NCI-H2171 (cell line): ENCODE measurements at regions not wholly inside any gene's neighbourhood (a gene's known extent, or its start where the extent isn't known, plus 50 kb on each side); places are given as distances from the start of the nearest gene placed in this dataset.

ENCODE experiments used
- DNase-seq: peaks from one replicate; lab custom pipeline; 2025; lab: John Stamatoyannopoulos, UW

DNA sequence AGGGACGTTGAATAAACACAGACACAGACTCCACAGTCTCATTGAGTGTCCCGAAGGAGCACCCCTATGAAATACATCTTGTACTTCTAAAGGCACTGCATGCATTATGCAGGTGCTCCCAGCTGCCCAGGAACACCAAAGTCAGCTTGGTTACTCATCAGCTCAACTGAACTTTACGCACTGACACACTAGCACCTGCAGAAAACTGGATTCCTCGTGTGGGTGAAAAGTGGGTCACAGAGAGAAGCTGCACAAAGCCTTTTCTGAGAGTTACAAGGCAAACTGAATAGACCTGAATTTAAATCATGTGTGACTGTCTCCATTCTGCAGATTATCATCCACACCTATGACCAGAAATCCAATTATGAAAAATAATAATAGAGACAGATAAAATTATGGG is 527.5 kb upstream of the NBEA start:
- DNase-seq, result no peak

DNA sequence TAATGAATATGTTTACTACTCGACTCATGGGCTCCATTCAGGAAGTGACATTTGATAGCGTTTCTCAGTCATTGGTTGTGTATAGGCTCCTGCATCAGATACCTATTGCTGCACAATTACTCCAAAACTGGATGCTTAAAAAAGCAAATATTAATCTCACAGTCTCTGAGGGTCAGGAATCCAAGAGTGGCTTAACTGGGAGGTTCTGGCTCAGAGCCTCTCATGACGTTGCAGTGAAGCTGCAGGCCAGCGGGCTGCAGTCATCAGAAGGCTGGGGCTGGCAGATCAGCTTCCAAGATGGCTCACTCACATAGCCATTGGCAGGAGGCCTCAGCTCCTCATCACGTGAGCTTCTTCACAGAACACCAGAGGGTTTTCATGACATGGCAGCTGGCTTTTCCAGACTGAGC is 525.1 kb upstream of the NBEA start:
- no peak for DNase-seq

DNA sequence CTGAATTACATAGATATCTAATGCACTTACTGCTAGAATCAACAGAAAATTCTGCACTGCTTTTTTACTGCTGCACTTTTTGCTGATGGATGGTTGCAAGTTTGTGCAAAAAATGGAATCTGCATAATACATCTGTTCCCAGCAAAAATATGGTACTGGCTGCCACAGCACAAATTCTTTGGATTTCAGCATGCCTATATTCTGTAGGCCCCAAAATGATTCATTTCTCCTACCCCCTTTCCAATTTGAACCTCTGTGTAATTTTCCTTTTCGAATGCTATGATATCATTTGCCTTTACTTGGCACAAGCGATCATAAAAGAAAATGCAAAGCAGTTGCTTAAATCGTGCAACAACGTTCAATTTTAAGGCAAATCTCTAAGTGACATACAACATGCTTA is 524.2 kb upstream of the NBEA start:
- no peak for DNase-seq

DNA sequence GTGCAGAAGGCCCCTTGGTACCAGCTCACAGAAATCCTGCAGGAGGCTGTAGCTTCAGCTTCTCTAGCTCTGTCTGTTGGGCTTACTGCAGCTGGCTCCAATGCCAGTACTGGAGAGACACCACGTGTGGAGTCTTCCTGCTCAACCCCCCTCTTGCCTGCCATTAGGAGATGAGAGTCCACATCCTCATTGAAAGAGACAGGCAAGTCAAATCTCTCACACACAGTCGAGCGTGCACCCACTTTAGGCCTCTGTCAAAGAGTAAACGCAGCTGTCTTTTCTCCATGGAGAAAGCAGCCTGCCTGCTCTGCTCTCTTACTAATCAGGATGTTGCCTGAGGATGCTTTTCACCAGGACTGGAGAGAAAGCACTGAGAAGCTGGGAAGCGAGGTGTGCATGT is 523.0 kb upstream of the NBEA start:
- DNase-seq, result no peak

DNA sequence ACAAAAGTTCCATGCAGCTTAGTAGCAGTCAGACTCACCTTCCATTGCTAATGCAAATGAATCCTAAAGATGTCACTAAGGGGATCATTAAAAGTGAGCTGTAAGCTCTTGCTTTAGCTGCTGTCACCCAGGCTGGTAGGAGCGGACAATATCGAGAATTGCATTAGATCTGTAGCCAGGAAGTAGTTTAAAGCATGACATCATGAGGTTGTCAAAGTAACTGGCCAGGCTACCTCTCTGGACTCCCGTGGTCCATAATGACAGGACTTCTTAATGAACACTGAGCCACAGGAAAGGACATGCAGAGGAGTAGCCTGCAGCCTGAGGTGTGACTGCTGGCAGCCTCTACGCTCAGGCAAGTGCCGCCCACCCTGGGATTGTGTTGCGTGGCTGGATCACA is 522.3 kb upstream of the NBEA start:
- DNase-seq, result no peak

DNA sequence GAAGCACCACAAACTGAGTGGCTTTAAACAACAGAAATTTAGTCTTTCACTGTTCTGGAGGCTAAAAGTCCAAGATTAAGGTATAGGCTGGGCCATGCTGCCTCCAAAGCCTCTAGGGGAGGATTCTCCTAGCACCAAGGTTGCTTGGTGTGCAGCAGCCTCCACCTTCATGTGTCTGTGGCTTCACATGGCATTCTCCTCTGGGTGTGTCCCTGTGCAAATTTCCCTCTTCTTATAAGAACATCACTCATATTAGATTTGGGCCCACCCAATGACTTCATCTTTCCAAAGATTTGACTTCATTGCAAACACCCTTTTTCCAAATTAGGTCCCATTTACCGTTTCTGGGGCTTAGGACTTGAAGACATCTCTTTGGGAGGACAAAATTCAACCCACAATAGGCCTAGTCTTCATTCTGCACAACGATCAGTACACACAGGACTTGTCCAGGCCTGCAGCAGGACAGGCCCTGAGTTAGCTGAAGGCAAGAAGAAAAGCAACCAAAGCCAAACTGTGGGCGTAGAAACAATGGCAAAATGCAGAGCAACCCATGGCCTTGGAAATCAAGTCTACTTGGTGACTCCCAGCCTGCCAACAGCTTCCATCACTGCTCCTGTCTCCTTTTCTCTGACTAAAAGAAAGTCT is 521.2 kb upstream of the NBEA start:
- DNase-seq, result no peak

DNA sequence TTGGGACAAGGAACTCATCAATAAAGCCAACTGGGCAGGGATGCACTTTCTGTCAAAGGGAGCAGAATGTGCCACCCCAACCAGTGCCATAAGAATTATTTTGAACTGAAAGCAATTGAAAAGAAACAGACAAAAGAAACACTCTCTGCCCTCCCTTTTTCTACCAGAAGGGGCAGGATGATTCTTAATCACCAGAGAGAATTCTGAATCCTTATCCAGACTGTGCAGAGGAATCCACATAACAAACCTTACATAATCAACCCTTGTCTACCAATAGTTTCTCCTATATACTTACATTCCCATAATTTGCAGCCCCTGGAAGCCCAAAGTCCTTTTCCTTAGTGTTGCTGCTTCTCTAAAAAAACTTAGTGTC is 520.7 kb upstream of the NBEA start:
- DNase-seq, result no peak

DNA sequence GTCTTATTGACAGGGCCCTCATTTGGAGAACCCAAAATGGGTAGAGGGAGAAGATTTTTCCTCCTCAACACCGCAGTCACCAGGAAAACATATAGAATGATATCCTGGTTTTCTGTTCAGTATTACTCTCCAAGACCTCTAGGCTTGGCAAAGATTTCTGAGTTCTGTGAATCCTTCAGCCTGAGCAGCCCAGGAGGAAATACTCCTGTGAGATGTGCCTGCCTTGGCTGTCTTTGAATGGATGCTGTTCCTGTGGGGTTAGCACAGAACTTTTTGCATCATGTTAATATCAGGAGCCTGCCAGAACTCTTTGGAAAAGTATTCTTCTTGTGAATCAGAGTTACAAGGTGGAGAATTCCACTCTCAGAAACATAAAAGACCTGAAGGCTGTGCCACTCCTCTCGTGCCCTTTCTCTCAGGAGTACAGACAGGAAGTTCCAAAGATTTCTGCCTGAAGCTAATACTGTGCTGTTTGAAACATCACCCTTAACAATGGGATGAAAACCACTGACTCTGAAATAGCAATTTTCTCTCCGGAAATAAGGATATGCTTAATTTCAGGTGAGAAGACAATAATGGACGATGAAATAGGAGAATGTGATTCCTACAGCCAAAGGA is 520.1 kb upstream of the NBEA start:
- DNase-seq, result no peak

DNA sequence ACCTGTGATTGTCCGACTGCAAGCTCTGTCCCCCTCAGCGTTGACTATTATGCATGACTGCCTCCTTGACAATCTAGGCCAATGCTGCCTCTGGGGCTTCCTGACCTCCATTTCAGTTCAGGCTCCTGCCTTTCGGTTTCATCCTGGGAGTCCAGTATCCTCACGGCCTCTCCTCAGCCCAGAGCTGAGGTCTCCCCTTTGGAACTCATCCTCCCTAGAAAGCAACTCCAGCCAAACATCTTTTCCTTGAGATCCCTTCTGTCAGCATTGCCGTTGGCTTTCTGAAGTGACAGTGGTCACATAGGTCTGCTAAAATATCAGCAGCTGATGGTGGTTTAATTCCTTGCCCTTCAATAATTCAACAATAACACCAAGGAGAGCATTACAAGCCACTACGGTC is 519.1 kb upstream of the NBEA start:
- DNase-seq, result no peak

DNA sequence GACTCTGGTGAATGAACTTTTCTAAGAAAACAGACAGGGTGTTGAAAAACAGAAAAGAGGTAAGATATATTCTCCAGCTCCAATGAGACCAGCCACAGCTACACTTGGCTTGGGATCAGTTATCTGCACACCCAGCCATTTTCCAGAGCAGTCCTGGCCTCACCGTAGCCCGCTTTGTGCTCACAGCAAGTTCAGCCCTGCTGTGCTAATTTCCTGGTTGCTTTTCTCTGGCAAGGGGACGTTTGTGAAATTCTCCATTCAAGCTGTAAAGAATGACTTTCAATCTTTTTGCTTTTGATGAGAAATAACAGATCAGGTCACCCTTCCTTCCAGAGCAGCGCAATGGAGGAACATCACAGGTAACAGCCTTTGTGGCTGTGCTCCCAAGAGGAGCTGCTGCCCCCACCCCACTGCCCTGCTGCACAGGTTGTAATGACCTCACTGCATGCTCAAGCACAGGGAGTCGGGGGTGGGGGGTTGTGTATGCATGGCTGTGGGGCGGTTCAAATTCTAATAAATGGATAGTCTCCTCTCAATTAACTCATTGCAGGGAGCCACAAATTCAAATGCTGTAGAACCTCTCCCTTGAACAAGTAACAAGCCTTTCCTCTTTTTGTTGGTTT is 516.6 kb upstream of the NBEA start:
- DNase-seq, result no peak

DNA sequence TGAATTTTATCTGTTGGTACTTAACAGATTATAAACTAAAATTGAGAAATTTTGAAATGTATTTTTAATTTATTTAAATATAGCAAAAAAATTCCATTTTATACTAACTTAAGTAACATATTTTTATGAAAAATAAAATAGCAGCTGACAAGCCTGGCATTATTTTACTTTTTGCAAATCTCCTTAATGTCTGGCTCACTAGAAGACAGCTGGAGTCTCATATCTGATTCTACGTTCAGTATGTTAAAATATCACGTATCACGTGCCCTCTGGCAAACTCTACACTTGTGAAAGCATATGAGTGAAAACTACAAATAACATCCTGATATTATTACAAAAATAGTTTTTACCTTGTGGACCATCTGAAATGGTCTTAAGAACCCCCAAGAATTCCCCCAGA is 513.2 kb upstream of the NBEA start:
- no peak for DNase-seq

DNA sequence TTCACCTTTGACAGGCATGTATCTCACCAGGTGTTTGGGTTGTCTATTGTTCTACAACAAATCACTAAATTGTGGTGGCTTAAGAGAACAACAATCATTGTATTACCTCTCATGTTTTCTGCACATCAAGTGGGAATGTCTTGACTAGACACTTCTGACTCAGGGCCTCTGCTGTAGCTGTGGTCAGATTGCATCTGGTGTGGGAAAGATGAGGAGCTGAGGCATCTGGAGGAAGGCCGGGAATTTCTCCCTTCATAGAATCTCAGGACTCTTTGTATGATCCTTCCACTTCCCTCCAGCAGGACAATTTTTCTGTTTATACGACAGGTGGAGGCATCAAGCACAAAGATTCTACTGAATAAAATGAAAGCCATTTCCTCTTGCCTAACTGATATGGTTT is 511.8 kb upstream of the NBEA start:
- DNase-seq, result no peak

DNA sequence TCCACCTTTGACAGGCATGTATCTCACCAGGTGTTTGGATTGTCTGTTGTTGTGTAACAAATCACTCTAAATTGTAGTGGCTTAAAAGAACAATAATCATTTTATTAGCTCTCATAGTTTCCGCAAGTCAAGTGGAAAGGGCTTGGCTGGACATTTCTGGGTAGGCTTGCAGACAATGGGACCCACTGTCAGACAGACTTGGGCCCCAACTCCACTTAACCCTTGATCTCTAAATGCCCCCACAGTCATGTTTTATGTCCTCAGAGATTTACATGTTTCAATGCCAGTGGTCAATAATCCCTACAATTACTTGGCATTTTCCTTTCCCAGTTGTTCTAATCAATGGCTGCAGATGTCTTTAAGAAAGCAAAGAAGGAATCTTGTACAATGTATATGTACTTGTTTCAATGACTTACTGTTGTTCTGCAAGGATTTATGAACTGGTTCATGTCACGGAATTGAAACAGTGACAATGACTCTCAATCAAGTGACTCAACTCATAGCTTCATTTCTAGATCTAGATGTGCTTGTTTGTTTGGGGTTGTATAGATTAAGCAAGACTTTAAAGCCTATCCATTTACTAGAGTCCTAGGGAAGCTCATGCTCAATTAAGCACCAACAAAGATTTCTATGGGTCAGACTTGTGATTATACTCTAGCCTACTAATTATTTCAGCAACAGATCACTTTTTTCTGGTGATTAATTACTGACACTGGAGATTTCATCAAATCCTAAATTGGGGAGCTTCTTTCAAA is 510.1 kb upstream of the NBEA start:
- no peak for DNase-seq

DNA sequence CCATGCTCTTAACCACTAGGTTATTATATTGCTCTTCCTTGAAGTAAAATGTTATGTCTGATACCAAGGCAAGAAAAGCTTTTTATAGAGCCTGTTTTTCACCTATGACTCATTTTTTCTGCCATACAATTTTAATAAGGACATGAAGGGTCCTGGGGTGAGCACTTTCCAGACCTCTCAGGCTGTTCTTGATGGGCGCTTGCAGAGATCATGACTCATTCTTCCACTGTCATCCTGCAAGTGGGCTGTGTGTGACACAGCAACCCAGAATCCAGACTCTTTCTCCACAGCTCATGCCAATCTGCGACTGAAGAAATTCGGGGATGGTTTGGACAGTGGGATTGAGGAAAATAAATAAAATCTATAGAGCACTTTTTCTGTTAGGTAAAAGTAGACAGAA is 506.7 kb upstream of the NBEA start:
- no peak for DNase-seq

DNA sequence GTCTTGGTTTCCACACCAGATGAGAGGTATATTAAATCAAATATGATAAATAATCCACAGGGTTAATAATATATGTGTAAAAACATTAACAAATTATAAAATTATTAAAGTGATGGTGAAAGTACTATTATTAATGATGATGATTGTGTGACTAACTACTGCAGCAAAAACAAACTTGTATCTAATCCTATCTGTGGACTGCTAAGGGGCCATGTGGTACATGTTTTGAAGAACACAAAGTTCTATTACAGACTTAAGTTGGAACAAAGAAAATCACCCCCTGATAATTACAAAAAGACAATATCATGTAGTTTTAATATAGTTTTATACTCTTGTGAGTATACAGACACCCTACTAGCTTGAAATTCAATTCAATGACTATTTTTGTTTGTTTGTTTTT is 504.2 kb upstream of the NBEA start:
- no peak for DNase-seq

DNA sequence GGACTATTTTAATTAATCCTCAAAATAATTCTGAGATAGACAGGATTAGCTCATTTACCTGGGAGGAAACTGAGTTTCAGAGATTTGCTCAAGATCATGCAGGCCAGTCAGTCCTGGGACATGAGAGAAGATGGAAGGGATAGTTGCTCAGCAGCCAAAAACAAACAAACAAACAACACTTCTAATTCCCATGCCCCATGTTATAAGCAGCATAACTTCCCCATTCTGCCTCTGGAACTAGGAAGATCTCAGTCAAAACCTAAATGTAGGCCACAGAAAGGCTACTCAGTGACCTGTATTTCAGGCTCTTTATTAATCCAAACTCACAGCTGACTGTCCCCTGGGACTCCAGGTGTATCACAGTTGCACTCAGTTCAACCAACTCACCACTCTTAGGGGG is 489.2 kb upstream of the NBEA start:
- DNase-seq, result no peak

DNA sequence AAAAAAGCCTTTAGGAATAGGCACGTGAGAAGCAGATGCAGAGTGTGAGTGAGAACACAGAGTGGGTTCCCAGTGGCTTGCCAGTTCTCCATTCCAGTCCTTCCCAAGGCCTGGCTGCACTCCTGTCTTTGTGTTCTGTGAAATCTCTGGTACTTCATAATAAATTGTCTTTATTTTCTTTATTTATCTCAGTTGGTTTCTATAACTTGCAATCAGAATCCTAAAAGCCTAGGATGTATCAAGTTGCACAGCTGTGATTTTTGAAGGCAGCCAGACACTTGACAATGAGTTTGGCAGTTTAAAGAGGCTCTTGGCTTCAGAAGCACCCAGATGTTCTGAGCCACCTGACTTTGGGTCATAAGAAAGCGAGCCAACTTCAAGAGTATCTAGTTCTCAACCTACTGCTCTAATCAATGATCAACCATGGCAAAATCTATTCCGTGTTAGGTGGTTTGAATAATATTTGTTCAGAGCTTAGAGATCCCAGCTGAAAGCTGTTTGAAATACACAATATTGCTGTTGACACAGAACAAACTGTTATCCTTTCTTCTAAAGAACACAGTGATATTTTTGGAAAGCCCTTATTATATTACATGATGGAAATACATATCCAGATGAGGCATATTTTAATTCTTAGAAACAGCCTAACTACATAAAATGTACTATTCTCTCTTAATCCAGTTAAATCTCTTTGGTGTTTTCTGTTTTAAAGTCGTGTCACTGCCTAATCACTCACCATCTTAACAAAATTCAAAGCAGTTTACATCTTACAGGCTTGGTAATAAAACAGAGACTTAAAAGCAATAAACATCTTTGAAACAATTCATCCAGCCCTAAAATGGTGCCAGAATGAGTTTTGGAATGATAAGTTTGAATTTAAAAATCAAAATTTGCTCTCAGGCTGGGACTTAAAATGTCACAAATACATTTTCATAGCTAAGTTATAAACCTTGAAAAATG is 483.0 kb upstream of the NBEA start:
- DNase-seq, result no peak

DNA sequence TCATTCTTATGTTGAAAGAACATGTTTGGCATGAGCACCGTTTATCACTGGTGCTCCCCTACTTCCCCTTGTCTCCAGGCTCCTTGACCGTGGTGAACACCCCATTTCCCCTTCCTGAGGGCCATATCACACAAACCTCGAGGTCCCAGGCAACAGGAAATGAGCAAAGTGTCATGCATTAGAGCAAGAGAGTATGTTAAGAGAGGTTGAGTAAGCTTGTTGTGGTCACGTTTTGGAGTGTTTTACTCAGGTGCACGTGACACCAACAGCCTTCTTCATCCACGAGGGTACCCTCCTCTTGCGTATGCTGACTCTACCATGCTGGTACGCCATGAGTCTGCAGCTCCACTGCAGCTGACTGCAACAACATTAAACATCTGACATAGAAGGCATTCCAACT is 482.2 kb upstream of the NBEA start:
- DNase-seq, result no peak

DNA sequence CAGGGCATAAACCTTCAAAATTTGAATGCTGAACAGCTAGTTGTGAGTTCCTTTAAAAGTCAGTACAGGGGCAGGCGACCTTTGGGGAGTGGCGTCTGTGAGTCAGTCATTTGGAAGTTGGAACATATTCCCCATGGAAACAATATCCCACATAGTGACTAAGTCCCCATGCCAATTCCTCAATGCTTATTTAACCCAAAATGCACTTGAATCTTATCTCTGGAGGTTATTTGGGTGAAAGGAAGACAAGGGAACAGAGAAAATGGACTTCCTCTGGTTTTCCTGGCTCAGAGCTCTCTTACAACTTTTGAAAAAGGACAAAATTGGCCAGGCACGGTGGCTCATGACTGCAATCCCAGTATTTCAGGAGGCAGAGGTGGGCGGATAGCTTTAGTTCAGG is 479.2 kb upstream of the NBEA start:
- DNase-seq, result no peak

DNA sequence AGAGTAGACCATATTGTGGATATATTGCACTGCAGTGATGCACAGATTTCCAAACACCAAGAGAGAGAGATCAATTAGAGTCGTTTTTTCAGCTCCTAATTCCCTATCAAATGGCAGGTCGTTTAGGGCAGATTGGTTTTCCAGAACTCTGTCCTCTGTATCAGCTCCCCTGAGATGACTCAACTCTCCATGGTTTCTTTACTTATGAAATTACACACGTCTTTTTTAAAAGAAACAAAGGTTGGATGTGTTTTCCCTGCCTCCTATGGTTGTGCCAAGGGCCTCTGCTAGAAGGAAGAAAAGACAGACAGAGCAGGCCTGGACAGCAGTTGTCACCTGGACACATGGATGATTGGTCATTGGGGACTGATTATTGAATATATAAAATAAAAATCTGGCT is 478.1 kb upstream of the NBEA start:
- DNase-seq, result no peak

DNA sequence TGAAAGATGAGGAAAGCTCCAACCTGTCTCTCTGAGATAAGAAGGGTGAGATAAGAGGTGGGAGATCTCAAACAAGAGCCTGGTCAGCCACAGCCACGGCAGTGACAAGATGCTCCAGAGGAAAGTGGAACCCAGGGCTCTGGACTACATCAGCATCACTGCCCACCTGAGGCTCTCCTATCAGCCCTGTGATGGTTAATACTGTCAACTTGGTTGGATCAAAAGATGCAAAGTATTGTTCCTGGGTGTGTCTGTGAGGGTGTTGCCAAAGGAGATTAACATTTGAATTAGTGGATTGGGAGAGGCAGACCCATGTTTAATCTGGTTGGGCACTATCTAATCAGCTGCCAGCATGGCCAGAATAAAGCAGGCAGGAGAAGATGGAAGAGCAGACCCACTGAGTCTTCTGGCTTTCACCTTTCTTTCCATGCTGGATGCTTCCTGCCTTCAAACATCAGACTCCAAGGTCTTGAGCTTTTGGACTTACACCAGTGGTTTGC is 476.6 kb upstream of the NBEA start:
- no peak for DNase-seq

DNA sequence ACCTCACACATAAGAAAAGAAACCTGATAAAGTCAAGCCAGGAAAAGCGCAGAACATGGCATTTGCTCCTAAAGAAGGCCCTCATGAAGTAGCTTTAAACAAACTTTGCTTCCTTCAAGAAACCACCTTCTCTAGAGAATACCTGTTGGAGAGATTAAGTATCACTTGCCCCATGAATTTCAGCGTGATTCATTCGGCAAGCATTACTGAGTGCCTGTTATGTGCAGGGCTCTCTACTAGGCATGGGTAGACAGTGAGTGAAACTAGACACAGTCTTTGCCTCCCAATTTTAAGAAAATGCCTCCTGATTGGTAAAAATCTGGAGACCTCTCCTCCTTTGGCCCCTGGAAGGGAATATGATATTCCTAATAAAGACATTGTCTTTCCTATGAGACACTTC is 475.8 kb upstream of the NBEA start:
- no peak for DNase-seq
